Naive thymus-derived CD8-positive, alpha-beta T cell (primary cell): ENCODE measurements at regions not wholly inside any gene's neighbourhood (a gene's known extent, or its start where the extent isn't known, plus 50 kb on each side); places are given as distances from the start of the nearest gene placed in this dataset.

ENCODE experiments used
- ATAC-seq, 2 donors: fragments of 150-1000 bp; cut with Tn5 transposase in 1 of 2; sonication (Bioruptor Pico), chemical (Tn5 transposase) in 1 of 2; 1 replicate in 1 of 2; 2 replicates in 1 of 2; pipeline ENCODE4 v1.10.0; 2021; ENCODE audit warnings: mild to moderate bottlenecking in 2 of 2, moderate library complexity in 2 of 2
- POLR2A ChIA-PET: fragments of 350-600 bp; sonication (Branson Sonifier 250); formaldehyde crosslinking; loops from one replicate; lab custom pipeline; 2021; ENCODE audit warnings: antibody characterized with exemption; lab: Charles Lee
- DNase-seq, 10 donors: peaks; one replicate each; pipeline versions ENCODE4 v3.0.0 to v3.0.0-alpha.2; 2020 to 2022
- H3K27ac Mint-ChIP-seq, 10 donors: one replicate each; pipeline ENCODE4 v1.8.0; 2020 to 2022; ENCODE audit warnings: mild to moderate bottlenecking in 10 of 10, mixed read lengths in 10 of 10, moderate library complexity in 4 of 10, inconsistent platforms in 1 of 10
- H3K27me3 Mint-ChIP-seq, 5 donors: one replicate each; pipeline ENCODE4 v1.8.0; 2021 to 2022; ENCODE audit warnings: mixed read lengths in 5 of 5
- H3K36me3 Mint-ChIP-seq, 3 donors: one replicate each; pipeline ENCODE4 v1.8.0; 2020 to 2022; ENCODE audit warnings: mixed read lengths in 3 of 3, mild to moderate bottlenecking in 2 of 3, inconsistent platforms in 1 of 3
- H3K4me1 Mint-ChIP-seq, 4 donors: one replicate each; pipeline ENCODE4 v1.8.0; 2021 to 2022; ENCODE audit warnings: mixed read lengths in 4 of 4
- H3K4me3 Mint-ChIP-seq, 10 donors: one replicate each; pipeline ENCODE4 v1.8.0; 2020 to 2022; ENCODE audit warnings: mild to moderate bottlenecking in 10 of 10, mixed read lengths in 10 of 10, moderate library complexity in 6 of 10, inconsistent platforms in 1 of 10
- H3K9me3 Mint-ChIP-seq, 9 donors: one replicate each; pipeline ENCODE4 v1.8.0; 2020 to 2022; ENCODE audit warnings: mixed read lengths in 9 of 9, mild to moderate bottlenecking in 3 of 9, inconsistent platforms in 1 of 9, moderate library complexity in 1 of 9

DNA sequence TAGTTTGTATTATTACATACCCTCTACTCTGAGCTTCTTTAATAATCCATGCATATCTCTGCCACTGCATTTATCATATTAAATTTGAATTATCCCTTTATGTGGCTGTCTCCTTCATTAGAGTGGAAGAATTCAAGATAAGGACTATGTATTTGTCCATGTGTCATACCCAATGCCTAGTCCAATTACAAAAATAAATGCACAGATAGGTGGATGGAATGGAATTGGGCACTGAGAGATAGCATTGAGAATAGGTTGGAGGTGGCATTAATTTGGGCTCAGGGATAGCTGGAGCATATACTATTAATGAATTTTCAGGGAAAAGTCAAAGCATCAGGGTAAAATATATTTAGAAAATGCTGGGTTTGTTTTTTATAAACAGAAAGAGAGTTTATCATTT lies 893.2 kb downstream of the EPHA4 start:
- H3K27me3 Mint-ChIP-seq: peaks cover 0 to 11% (median 0%) of the 10 kb centered on the region in 5 donors
- POLR2A ChIA-PET: no interaction called here
- no peak overlapping the region for H3K4me3 Mint-ChIP-seq
- H3K27ac Mint-ChIP-seq: peak overlapping the region in 1 of 10 donors; percentile 35
- H3K4me1 Mint-ChIP-seq: no peaks in the 10 kb centered on the region
- DNase-seq (no peak), ATAC-seq (no peak)
- H3K36me3 Mint-ChIP-seq: no peaks in the 10 kb centered on the region
- H3K9me3 Mint-ChIP-seq: no peaks in the 10 kb centered on the region

DNA sequence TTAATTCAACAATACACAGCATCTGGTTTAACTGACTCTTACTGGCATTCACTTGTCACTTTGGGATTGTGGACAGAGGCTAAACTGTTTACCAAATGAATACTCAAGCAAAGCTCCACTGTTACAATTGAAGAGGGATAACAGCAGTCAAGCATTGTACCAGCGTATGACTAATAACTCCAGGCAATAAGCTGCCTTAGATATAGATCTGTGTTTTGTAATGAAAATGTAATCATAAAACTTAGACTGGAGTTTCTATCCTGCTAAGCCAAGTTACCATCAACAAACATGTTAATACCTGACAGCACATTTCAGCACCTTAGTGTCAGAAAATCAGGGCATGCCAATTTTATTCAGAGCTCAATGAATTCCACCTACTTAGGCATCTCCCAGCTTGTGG lies 889.5 kb downstream of the EPHA4 start:
- ATAC-seq (no peak), DNase-seq (no peak)
- Mint-ChIP-seq H3K27ac (no peak overlapping the region), H3K4me1 (no peaks in the 10 kb centered on the region), H3K27me3 (peaks cover 9 to 22% (median 9%) of the 10 kb centered on the region in 5 donors), H3K9me3 (no peaks in the 10 kb centered on the region), H3K36me3 (no peaks in the 10 kb centered on the region), H3K4me3 (no peak overlapping the region)
- POLR2A ChIA-PET: no interaction called here

DNA sequence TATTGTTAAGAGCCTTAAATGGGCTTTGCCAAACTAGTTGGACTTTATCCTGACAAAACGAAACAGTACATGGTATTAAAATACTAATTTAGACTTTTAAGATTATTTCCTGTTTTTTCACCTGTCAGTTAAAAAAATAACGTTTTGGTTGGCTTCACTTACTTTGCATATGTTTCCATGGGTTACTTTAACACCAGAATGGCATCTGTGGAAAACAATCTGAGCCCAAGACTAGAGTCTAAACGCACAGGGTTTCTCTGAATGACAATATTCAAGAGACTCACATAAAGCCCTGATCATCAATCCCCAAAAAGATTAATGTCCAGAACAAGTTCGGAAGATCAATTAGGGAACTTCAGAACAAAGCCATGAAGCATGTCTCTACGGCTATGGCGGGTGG lies 888.0 kb downstream of the EPHA4 start:
- Mint-ChIP-seq H3K27ac (no peak overlapping the region), H3K4me1 (no peaks in the 10 kb centered on the region), H3K9me3 (no peaks in the 10 kb centered on the region), H3K36me3 (no peaks in the 10 kb centered on the region), H3K4me3 (no peak overlapping the region), H3K27me3 (peaks cover 9 to 22% (median 11%) of the 10 kb centered on the region in 5 donors)
- DNase-seq (no peak), ATAC-seq (no peak)
- POLR2A ChIA-PET: no interaction called here

DNA sequence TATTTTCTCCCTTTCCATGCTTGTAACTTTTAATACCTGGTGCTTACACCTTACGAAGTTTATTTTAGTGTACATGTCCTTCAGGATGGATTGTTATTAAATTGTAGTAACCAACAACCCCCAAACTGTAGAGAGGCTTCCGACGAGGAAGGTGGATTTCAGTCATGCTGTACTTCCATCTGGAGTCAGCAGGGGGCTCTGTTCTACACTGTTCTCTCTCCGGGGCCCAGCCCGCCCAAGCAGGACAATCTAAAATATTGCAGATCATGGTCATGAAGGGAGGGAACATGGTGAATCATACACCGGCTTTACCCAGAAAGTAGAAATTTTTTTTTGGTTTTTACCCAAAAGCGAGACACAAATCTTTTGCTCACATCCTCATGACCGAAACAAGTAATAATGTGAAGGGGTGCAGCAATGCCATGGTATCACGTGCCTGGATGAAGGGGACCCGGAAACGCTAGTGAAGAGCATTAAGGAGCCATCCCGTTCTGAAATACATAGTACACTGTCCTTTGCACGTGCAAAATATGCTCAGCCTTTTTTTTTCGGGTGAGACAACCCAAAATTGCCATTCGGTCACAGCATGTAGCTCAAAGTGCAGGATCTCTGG lies 884.8 kb downstream of the EPHA4 start:
- no peak overlapping the region for H3K4me3 Mint-ChIP-seq
- H3K36me3 Mint-ChIP-seq: no peaks in the 10 kb centered on the region
- ATAC-seq (peak; percentile 38 to 46), DNase-seq (peak in 9 of 10 donors; percentile 3 to 65 (median 37))
- peaks cover 5 to 25% (median 12%) of the 10 kb centered on the region in 5 donors for H3K27me3 Mint-ChIP-seq
- POLR2A ChIA-PET: no interaction called here
- H3K9me3 Mint-ChIP-seq: no peaks in the 10 kb centered on the region
- no peak overlapping the region for H3K27ac Mint-ChIP-seq
- H3K4me1 Mint-ChIP-seq: no peaks in the 10 kb centered on the region

DNA sequence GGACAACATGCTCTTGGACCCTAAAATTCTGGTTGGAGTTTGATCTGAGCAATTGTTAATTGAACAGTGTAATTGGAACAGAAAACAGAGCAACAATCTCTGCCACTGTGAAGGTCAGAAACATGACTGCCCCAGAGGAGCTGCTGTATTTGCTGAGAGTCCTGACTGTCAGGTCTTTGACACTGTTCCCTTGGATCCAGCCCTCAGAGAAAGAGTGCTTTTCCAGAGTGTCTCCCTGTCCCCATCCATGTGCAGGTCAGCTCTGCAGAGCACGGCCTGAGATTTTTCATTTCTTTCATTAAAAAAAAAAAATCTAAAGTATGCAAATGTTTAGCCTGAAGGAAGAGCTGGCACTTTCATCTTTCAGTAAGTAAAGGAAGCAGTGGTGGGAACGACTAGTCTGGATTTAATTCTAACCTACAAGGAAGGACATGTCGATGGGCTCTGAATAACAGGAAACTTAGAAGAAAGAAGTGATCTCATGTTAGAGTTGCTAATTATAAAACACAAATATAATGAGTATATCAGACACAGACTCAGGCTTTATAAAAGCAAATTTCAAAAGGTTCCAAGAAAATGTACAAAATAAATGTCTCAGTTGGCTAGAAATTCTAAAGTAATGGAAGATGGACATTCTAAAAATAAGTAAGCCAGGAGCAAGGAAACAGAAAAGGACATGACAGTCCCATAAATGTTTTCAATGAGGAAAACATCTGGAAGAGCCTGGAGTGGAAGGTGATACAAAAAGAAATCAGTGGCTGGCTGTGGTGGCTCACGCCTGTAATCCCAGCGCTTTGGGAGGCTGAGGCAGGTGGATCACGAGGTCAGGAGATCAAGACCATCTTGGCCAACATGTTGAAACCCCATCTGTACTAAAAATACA lies 876.5 kb downstream of the EPHA4 start:
- POLR2A ChIA-PET: no interaction called here
- Mint-ChIP-seq H3K27ac (no peak overlapping the region), H3K4me1 (no peaks in the 10 kb centered on the region), H3K27me3 (peaks cover 4 to 14% (median 8%) of the 10 kb centered on the region in 5 donors), H3K9me3 (peaks cover 0 to 4% (median under 1%) of the 10 kb centered on the region in 9 donors), H3K4me3 (peak overlapping the region in 1 of 10 donors; percentile 2), H3K36me3 (no peaks in the 10 kb centered on the region)
- no peak for ATAC-seq
- DNase-seq: no peak

DNA sequence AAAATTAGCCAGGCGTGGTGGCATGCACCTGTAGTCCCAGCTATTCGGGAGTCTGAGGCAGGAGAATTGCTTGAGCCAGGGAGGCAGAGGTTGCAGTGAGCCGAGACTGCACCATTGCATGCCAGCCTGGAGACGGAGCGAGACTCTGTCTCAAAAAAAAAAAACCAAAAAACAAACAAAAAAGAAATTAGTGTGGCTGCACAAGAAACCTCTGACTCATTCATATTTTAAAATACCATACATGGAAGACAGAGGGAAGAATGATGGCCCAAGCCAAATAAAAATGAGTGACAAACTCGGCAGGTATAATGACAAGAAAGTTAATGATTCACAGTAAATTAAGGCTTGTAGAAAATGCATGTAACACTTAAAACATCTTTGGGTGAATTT lies 875.8 kb downstream of the EPHA4 start:
- Mint-ChIP-seq H3K27ac (no peak overlapping the region), H3K36me3 (no peaks in the 10 kb centered on the region), H3K4me1 (no peaks in the 10 kb centered on the region), H3K4me3 (no peak overlapping the region), H3K9me3 (peaks cover 0 to 10% (median 2%) of the 10 kb centered on the region in 9 donors), H3K27me3 (peaks cover 4 to 10% (median 8%) of the 10 kb centered on the region in 5 donors)
- ATAC-seq: no peak
- POLR2A ChIA-PET: no interaction called here
- no peak for DNase-seq

DNA sequence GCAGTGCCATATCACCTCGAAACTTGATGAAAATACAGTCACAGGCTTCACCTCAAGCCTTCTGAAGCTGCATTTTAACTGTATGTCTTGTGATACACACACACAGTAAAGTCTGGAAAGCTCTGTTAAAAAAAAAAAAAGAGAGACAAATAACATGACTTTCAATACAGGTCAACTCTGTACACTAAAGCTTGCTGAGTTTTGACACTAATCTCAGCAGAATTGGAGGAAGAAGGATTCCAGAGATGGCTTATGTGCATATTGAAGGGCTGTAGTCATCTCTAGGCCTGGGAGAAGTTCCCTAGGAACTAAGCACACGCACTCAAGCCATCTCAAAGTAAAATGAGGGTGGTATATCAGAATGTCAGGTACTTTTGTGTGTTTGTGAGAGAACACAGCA lies 875.1 kb downstream of the EPHA4 start:
- peaks cover 0 to 17% (median 4%) of the 10 kb centered on the region in 9 donors for H3K9me3 Mint-ChIP-seq
- ATAC-seq: no peak
- DNase-seq: no peak
- H3K4me1 Mint-ChIP-seq: no peaks in the 10 kb centered on the region
- POLR2A ChIA-PET: no interaction called here
- H3K27ac Mint-ChIP-seq: no peak overlapping the region
- H3K4me3 Mint-ChIP-seq: no peak overlapping the region
- no peaks in the 10 kb centered on the region for H3K36me3 Mint-ChIP-seq
- H3K27me3 Mint-ChIP-seq: peaks cover 4 to 10% (median 8%) of the 10 kb centered on the region in 5 donors

DNA sequence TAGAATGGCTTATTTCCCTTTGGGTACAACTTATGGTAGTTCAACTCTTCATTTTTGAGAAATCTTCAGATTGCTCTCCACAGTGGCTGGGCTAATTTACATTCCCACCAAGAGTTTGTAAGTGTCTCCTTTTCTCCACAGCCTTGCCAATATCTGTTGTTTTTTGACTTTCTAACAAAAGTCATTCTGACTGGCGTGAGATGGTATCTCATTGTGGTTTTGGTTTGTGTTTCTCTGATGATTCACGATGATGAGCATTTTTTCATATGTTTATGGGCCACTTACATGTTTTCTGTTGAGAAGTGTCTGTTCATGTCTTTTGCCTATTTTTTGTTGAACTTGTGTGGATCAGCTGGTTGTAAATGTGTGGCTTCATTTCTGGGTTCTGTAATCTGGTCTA lies 871.0 kb downstream of the EPHA4 start:
- no peaks in the 10 kb centered on the region for H3K4me1 Mint-ChIP-seq
- no peak overlapping the region for H3K4me3 Mint-ChIP-seq
- DNase-seq (no peak), ATAC-seq (no peak)
- POLR2A ChIA-PET: no interaction called here
- H3K9me3 Mint-ChIP-seq: peaks cover 0 to 19% (median 4%) of the 10 kb centered on the region in 9 donors
- peaks cover 0 to 4% (median 3%) of the 10 kb centered on the region in 5 donors for H3K27me3 Mint-ChIP-seq
- H3K27ac Mint-ChIP-seq: no peak overlapping the region
- H3K36me3 Mint-ChIP-seq: no peaks in the 10 kb centered on the region

DNA sequence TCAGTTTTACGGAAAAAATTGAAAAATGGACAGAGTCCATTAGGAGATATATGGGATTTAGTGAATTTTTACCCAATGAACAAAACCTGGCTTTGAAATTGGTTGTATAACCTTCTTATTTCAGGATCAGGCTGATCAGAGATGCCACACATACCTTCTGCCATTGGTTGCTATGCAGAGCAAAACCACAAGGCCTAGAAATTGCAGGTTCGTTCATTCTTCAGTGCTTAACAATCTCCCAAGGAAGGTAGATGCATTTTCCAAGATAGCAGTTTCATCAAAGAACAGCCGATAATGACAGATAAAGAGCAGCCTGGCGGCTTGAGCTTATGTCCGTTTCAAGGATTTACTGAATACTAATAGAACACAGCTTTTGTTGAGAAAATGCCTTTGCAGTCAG lies 868.8 kb downstream of the EPHA4 start:
- no peak overlapping the region for H3K27ac Mint-ChIP-seq
- no peaks in the 10 kb centered on the region for H3K36me3 Mint-ChIP-seq
- ATAC-seq (no peak), DNase-seq (no peak)
- H3K9me3 Mint-ChIP-seq: peaks cover 0 to 19% (median 4%) of the 10 kb centered on the region in 9 donors
- no peaks in the 10 kb centered on the region for H3K4me1 Mint-ChIP-seq
- POLR2A ChIA-PET: no interaction called here
- H3K27me3 Mint-ChIP-seq: peaks cover 0 to 6% (median 0%) of the 10 kb centered on the region in 5 donors
- no peak overlapping the region for H3K4me3 Mint-ChIP-seq

DNA sequence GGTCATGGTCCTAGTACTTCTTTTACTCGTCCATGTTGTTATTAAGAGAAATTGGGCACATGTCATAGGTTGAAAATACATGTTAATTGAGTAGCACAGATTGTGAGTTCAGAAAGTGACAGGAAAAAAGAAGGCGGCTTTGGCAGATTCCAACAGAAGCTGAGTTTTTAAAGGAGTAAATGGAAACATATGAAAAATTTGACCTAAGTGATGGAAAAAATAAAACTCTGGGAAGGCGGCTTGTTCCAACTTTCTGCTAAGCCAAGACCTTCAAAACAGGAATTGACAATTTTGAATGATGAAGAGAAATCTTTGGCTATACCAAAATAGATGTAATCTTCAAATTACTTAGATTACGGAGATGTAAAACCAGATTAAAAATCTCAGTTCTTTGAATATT lies 868.0 kb downstream of the EPHA4 start:
- POLR2A ChIA-PET: no interaction called here
- no peaks in the 10 kb centered on the region for H3K36me3 Mint-ChIP-seq
- no peak for DNase-seq
- no peaks in the 10 kb centered on the region for H3K4me1 Mint-ChIP-seq
- H3K27ac Mint-ChIP-seq: no peak overlapping the region
- H3K27me3 Mint-ChIP-seq: peaks cover 0 to 6% (median 0%) of the 10 kb centered on the region in 5 donors
- no peak for ATAC-seq
- H3K9me3 Mint-ChIP-seq: peaks cover 0 to 19% (median 4%) of the 10 kb centered on the region in 9 donors
- no peak overlapping the region for H3K4me3 Mint-ChIP-seq

DNA sequence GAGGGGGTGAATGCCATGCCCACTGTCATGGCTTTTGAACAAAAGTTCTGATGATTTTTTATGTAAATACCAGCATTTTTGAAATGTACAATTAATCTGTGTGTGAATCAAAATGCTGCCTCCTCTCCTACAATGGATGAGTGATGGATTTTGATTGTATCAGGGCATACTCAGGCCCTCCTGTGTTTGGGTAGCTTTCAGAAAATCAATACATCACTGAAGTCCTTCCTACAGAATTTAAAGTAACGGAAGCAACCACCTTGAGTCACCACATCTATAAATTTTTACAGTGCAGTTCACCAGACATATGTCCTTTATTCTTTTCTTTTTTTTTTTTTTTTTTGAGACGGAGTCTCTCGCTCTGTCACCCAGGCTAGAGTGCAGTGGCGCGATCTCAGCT lies 867.3 kb downstream of the EPHA4 start:
- peaks cover 0 to 7% (median 0%) of the 10 kb centered on the region in 5 donors for H3K27me3 Mint-ChIP-seq
- peaks cover 0 to 21% (median 6%) of the 10 kb centered on the region in 9 donors for H3K9me3 Mint-ChIP-seq
- no peaks in the 10 kb centered on the region for H3K4me1 Mint-ChIP-seq
- no peaks in the 10 kb centered on the region for H3K36me3 Mint-ChIP-seq
- no peak for DNase-seq
- POLR2A ChIA-PET: no interaction called here
- ATAC-seq: no peak
- no peak overlapping the region for H3K27ac Mint-ChIP-seq
- H3K4me3 Mint-ChIP-seq: no peak overlapping the region

DNA sequence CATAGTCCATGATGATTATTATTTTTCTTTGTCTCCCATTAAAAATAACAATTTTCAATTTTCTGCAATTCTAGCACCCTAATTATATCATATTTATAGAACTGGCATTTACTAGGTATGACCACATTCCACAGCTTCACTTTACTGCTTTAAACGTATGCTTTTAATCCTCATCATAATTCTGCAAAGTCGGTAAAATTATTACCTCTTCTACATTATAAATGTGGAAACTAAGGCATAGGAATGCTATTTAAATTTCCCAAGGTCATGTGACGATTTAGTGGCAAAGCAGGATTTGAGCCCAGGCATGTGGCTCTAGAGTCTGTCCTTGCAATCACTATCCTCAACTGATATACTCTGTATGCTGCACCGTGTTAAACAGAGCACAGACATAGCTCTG lies 866.4 kb downstream of the EPHA4 start:
- H3K27me3 Mint-ChIP-seq: peaks cover 0 to 14% (median 2%) of the 10 kb centered on the region in 5 donors
- no peak overlapping the region for H3K27ac Mint-ChIP-seq
- H3K36me3 Mint-ChIP-seq: no peaks in the 10 kb centered on the region
- DNase-seq (no peak), ATAC-seq (no peak)
- no peaks in the 10 kb centered on the region for H3K4me1 Mint-ChIP-seq
- H3K9me3 Mint-ChIP-seq: peaks cover 0 to 21% (median 5%) of the 10 kb centered on the region in 9 donors
- H3K4me3 Mint-ChIP-seq: no peak overlapping the region
- POLR2A ChIA-PET: no interaction called here

DNA sequence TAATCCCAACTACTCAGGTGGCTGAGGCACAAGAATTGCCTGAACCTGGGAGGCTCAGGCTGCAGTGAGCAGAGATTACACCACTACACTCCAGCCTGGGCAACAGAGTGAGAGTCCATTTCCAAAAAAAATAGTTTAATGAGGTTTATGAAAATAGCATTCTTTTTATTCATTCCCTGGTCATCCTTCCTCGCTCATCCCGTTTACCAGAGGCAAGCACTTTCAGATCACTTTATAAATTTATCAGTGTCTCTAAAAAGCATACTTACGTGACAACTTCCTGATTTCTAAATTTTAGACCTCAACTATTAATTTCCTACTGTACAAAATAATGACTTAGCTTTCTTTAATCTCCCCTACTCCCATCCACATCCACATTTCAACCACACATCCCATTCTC lies 864.8 kb downstream of the EPHA4 start:
- peaks cover 0 to 19% (median 2%) of the 10 kb centered on the region in 5 donors for H3K27me3 Mint-ChIP-seq
- no peaks in the 10 kb centered on the region for H3K4me1 Mint-ChIP-seq
- peaks cover 0 to 5% (median 0%) of the 10 kb centered on the region in 3 donors for H3K36me3 Mint-ChIP-seq
- no peak for DNase-seq
- ATAC-seq: no peak
- POLR2A ChIA-PET: no interaction called here
- no peak overlapping the region for H3K4me3 Mint-ChIP-seq
- H3K9me3 Mint-ChIP-seq: peaks cover 0 to 15% (median 2%) of the 10 kb centered on the region in 9 donors
- H3K27ac Mint-ChIP-seq: no peak overlapping the region
